Muscle of back (tissue), 3 donors: ENCODE measurements at regions not wholly inside any gene's neighbourhood (a gene's known extent, or its start where the extent isn't known, plus 50 kb on each side); places are given as distances from the start of the nearest gene placed in this dataset.
A peak's percentile ranks its signal among the peaks of the same experiment; 100 is the strongest.

Source experiments
- DNase-seq, 3 donors: peaks; one replicate each; pipeline versions ENCODE4 v3.0.0 to v3.0.0-alpha.2; 2013

GRCh38 chr9:2987679-2988078 is 143.8 kb upstream of the PUM3 start:
- DNase-seq: no peak

- DNase-seq: no peak
Observed at GRCh38 chr9:2985343-2985742, 141.4 kb upstream of the PUM3 start.

- no peak for DNase-seq
Observed at GRCh38 chr9:2984491-2984890, 140.6 kb upstream of the PUM3 start.

GRCh38 chr9:2979957-2980610 is 136.2 kb upstream of the PUM3 start:
- DNase-seq: no peak

- DNase-seq: no peak
Observed at GRCh38 chr9:2972475-2972874, 128.6 kb upstream of the PUM3 start.

GRCh38 chr9:2970864-2971263 is 127.0 kb upstream of the PUM3 start:
- DNase-seq: no peak

GRCh38 chr9:2967766-2968165 is 123.9 kb upstream of the PUM3 start:
- peak in 1 of 3 donors; percentile 51 for DNase-seq

- peak; percentile 39 to 84 (median 61) for DNase-seq
Observed at GRCh38 chr9:2966565-2967300, 122.8 kb upstream of the PUM3 start.

- DNase-seq: peak; percentile 33 to 75 (median 53)
Observed at GRCh38 chr9:2964470-2964869, 120.6 kb upstream of the PUM3 start.

- DNase-seq: no peak
Observed at GRCh38 chr9:2963307-2963706, 119.4 kb upstream of the PUM3 start.

- DNase-seq: no peak
Observed at GRCh38 chr9:2962471-2963172, 118.7 kb upstream of the PUM3 start.

GRCh38 chr9:2958219-2958618 is 114.3 kb upstream of the PUM3 start:
- no peak for DNase-seq

GRCh38 chr9:2957656-2958200 is 113.8 kb upstream of the PUM3 start:
- DNase-seq: peak in 1 of 3 donors; percentile 4

GRCh38 chr9:2955575-2955974 is 111.7 kb upstream of the PUM3 start:
- DNase-seq: peak in 1 of 3 donors; percentile 51

- DNase-seq: no peak
Observed at GRCh38 chr9:2939368-2939767, 95.5 kb upstream of the PUM3 start.

GRCh38 chr9:2936221-2936620 is 92.3 kb upstream of the PUM3 start:
- no peak for DNase-seq

GRCh38 chr9:2934883-2935282 is 91.0 kb upstream of the PUM3 start:
- DNase-seq: peak in 1 of 3 donors; percentile 13

GRCh38 chr9:2934241-2934650 is 90.4 kb upstream of the PUM3 start:
- DNase-seq: no peak

GRCh38 chr9:2933165-2934095 is 89.5 kb upstream of the PUM3 start:
- DNase-seq: no peak

GRCh38 chr9:2928411-2928810 is 84.5 kb upstream of the PUM3 start:
- no peak for DNase-seq

GRCh38 chr9:2925016-2925415 is 81.1 kb upstream of the PUM3 start:
- no peak for DNase-seq

GRCh38 chr9:2924380-2924768 is 80.5 kb upstream of the PUM3 start:
- no peak for DNase-seq
